ENCODE measurements at regions not wholly inside any gene's neighbourhood (a gene's known extent, or its start where the extent isn't known, plus 50 kb on each side); places are given as distances from the start of the nearest gene placed in this dataset.

DNA sequence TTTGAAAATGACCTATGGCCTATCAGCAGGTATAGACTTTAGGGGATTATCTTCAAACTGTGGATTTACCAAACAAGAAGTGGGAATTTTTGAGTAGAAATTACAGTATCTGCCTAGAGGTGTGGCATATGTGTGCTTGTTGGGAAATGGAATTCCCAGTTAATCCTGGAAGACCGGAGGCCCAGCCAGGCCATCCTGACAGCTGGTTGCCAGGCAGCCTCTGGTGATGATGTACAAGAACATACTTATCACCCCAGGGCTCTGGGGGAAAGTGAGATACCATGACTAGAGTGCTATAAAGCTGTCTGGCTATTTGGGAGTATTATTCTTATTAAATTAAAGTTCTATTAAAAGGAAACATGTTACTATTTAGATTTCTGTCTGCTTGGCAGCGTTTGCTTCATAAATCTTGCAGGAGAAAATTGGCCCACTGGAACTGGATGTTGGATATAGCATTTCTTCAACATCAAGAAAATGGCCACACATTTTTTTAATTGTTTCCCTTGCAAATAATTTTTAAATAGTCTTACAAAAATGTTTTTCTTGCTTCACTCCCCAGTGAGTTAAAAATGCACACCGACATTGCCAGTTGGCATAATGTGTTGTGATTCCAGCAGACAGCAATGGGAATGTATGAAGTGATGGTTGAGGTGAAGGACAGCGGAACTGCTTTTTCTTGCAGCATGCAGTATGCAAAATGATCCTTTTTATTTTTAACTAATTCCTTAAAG is 187.8 kb downstream of the MYLK4 start:
- DNase-seq (ENCODE audit: low read depth): no peak

DNA sequence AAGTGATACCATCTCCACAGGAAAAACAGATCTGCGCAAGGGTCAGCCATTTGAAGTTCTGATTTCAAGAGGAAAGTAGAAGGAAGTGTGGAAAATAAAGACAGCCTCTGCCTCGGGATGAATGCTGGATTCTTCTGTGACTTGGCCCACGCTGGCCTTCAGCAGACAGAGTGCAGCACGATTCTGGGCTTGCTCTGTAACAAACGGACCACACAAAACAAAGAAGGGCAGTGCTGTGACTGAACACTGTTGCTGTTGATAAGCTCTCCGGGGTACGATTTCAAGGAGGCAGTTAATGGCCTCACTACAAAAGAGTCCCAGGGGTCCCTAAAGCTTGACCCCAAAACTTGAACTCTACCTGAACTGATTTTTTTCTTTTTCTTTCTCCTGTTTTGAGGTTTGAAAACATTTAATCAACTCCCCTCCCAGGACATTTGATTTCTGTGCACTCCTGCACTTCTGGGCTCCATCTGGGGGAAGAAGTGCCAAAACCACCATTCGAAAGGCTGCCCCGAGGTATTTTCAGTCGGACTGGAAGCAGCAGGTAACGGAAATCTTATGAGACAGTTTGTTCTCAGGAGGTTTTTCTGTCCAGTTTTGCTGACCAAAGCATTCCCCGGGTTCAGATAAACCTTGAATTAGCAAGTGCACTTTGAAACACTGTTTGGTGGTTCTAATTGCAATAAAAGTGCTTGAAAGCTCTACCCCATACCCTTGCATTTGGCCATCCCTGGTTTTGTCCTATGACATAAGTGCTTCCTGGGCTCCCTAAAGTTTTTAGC is 189.6 kb downstream of the MYLK4 start:
- DNase-seq (ENCODE audit: low read depth): no peak

DNA sequence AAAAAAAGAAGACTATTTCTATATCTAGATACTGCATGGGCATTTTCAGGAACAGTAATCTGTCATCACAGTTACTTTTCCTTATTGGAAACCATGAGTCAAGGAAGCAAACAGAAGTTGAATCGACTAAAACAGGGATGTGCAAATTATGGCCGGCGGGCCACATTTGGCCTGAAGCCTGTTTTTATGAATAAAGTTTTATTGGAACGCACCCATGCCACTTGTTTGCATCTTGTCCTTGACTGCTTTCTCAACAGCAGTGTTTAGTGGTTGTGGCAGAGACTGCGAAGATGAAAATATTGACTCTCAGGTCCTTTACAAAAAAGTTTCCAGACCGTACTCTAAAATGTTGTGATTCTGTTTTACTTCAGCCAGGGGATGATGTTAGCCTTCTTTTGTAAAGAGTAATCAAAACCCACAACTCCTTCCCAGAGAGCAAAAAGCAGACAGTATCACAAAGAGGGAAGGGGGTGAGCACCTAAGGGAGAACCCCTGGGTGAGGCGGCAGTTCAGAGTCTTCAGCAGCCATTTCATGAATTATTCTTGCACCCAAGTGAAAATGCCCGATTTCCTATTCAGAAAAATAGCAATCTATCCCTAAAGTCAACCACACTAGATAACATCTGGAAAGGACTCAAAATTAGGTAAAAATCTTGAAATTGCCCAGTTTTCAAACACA is 190.4 kb downstream of the MYLK4 start:
- DNase-seq (ENCODE audit: low read depth): no peak

DNA sequence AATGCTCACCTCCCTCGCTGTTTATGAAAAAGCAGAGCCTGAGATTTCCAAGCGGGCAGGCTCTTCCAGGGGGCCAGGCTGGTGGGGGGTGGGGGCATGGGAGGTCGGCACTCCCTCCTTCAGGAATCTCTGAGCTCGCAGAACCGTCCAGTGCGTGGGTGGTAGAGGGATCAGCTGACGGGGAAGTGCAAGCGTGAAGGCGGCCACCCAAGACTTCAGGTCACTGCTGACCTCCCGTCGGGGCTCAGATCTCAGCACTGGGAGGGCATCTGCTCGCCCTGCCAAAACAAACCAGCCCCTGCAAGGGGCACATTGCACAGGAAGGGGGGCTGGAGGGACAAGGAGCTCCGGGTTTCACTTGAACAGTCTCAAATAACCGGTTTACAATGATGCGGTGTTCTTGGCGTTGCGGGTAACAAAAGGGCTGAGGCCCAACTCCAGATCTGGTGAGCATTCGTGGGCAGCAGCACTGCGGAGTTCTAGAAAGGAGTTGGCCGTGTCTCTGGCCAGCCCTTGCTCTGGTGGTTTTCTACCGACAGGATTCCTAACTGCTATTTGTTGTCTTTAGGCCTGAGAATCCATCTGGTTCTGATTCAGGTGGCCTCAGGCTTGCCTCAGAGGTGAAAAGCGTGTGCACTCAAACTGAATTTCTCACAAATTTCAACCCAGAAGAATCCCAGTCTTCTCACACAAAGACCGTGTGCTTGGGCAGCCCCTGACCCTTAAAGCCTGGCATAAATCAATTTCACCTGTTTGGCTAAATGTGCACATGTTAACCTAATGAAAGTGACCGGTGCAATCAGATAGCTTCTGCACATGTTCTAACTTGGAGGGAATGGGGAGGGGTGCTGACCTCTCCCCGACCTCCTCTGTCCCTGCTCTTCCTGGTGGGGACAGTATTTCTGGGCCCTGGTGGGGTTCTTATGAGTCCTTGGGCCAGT is 191.6 kb downstream of the MYLK4 start:
- DNase-seq (ENCODE audit: low read depth): no peak

DNA sequence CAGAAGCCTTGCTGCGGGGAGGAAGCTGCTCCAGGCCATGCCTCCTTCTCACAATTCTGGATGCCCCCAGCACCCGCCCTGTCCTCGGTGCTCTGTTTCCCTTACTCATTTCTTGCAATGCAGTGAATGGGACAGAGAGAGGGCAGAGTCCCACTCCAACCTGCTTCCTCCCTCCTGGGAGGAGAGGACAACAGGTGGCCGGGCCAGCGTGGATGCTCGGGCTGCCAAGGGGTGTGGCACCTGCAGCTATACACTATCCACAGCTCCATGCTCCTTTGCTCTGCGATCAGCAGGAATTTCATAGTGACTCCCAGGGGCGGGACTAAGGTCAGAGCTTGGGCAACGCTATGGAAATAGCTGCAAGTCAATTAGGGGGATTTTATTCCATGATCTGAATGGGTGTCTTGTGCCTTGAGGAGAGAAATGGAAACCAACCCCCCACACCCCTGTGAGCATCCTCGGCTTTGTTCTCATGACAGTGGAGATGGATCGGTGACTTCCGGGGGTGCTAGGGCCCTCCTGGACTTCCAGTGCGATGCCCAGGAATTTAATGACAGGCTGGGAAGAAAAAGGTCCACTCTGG is 192.5 kb downstream of the MYLK4 start:
- DNase-seq (ENCODE audit: low read depth): no peak

DNA sequence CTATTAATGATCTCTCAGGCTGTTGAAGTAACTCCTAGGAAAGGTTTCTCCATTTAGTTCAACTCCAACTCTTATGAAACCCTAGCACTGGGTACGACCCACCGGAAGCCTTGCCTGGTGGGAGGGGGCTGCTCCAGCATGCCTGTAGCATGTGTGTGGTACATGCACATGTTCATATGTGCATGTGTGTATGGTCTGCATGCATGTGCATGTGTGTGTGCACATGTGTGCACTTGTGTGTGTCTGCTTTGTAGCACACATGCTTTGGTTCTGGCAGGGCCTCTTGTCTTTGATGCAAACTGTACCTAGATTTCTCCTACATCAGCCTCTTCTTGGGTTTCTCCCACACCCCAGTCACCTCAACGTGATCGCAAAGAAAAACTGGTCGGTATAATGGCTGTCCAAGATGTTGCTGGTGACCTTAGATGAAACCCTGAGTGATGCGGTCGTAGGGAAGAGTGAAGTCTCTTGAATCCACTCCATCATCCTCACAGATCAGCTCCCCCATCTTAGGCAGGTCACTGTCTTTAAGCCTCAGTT is 193.5 kb downstream of the MYLK4 start:
- DNase-seq (ENCODE audit: low read depth): no peak

DNA sequence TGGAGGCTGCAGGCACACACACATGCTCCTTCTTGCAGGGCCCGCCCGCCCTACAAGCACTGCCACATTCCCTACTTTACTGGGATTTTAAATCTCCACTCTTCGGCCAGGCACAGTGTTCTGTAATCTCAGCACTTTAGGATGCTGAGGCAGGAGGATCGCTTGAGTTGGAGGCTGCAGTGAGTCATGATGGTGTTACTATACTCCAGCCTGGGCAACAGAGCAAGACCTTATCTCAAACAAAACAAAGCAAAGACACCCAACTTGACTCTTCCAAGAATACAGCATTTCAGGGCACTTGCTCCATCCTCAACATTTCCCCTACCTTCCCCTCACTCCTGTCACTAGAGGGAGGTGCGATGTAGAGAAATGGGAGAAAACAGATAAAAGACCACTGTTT is 194.0 kb downstream of the MYLK4 start:
- DNase-seq (ENCODE audit: low read depth): no peak

DNA sequence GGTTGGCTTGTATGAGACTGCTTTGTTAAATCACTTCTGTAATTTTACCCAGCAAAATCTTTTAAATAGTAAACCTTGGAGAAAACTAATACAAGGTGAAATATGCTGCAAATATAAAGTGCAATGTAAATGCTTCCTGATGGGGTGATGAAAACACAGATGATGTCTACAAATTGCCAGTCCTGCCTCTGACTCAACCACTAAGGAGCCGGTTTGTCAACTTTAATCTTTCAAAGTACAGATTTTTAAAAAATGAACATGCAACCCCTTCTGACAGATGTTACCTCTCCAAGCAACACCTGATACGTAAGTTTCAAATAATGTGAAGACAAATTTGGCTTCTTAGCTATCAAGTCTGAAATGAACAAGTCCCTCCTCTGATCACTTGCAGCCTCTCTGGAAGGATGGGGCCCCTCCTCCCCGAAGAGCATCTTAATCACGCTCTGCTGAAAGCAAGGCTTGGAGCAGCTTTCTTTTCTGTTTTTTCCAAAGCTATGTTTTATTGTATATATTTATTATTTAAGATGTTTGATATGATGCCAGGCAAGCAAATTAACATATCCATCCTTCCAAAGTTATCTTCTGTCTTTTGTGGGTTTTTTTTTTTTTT is 196.0 kb downstream of the MYLK4 start:
- no peak for DNase-seq (ENCODE audit: low read depth)

DNA sequence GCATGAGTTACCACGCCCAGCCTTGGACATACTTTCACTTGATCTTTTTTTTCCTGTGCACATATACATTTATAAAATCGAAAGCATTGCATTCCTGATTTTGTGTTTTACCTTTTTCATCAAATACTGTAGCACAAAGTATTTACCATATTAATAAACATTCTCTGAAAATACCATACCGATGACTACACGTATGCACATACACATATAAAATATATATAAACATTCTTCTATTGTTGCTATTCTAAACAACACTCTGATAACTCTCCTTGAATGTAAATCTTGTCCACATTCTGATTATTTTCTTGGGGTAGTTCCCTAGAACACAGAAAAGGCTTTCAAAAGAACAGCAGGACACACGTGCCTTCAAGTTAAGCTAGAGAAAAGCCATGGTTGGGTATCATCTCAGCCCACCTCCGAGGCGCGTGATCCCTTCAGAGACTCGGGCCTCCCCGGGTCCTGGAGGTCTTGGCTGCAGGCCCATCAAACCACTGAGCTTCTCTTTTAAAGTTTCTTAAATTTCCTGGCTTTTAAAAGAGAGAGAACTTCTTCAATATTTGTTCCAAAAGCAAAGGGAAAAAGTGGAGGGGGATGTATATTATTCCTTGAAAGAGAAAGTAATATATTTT is 198.1 kb downstream of the MYLK4 start:
- no peak for DNase-seq (ENCODE audit: low read depth)

DNA sequence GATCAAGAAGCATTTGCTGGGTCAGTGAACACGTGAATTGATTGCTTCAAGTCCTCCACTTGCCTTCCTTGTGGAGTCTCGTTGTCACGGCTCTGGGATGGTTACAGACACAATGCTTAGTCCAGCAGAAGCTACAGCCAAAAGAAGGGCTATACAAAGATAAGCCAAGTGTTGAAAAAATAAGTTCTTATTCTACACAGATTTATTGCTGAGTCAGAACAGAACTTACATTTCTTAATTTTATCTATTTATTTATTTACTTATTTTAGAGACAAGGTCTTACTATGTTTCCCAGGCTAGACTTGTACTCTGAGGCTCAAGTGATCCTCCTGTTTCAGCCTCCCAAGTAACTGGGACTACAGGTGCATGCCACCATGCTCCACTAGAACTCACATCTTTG is 199.0 kb downstream of the MYLK4 start:
- no peak for DNase-seq (ENCODE audit: low read depth)

DNA sequence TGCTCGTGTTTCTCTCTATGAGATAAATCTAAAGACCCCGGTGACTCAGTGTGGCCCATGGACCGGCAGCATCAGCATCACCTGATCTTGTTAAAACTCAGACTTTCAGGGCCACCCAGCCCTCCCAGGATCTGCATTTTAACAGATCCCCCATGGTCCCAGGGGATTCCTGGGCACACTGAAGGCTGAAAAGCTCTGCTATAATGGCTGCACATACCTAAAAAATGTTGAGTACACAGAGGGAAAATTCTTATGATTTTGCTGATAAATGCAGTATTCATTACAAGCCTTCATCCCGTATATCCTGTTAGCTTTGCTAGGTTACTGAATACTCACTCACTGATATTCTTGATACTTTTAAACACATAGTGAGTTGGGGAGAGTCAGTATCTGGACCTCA is 200.5 kb downstream of the MYLK4 start:
- no peak for DNase-seq (ENCODE audit: low read depth)

DNA sequence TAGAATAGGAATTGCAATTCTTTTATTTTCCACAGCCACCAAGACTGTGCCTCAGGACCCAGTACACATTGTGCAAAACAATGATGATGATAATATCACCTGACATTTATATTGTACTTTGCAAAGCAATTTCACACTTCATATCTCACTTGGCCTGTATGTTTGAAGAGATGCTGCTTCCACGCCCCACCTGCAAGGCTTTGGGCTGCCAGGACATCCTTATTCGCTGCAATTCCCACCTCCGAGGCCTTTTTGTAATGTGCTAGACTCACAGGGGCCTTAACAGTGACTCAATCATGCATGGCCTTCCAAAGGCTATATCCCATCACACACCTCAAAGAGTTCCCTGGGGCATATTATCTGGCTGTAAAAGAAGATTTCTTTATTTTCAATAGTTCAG is 200.9 kb downstream of the MYLK4 start:
- DNase-seq (ENCODE audit: low read depth): no peak

DNA sequence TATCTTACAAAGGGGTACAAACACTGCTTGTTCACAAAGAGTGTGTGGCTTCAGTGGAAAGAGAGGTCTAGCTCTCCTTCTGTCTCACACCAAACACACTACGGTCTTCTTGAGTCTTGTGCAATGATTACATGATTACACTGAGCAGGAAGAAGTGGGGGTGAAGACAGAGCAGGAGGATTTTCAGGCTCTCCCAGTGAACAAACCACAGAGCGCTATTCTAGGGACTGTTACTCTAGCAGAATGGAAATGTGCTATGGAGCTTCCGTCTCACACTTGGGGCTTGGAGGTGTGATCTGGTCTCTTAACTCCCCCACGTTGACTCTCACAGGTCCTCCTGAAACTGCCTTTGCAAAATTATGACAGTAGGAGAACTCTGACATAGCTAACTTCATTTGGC is 203.4 kb downstream of the MYLK4 start:
- no peak for DNase-seq (ENCODE audit: low read depth)

DNA sequence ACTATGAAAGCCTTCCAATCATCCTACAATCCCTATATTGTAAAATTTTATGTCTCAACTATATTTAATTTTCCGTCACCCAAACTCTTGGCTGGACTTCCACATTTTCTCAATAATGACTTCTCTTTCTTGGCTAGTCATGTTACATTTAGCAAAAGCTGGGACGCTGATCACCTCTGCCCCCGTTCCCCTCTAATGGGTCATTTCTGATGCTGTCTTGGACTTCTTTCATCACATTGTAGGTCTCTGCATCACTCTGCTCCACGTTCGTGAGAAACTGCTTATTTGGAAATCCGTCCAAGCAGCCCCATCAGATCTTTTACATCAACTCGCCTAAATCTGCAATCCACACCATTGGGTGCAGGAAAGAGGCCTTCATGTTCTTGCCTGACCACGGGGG is 203.8 kb downstream of the MYLK4 start:
- no peak for DNase-seq (ENCODE audit: low read depth)

DNA sequence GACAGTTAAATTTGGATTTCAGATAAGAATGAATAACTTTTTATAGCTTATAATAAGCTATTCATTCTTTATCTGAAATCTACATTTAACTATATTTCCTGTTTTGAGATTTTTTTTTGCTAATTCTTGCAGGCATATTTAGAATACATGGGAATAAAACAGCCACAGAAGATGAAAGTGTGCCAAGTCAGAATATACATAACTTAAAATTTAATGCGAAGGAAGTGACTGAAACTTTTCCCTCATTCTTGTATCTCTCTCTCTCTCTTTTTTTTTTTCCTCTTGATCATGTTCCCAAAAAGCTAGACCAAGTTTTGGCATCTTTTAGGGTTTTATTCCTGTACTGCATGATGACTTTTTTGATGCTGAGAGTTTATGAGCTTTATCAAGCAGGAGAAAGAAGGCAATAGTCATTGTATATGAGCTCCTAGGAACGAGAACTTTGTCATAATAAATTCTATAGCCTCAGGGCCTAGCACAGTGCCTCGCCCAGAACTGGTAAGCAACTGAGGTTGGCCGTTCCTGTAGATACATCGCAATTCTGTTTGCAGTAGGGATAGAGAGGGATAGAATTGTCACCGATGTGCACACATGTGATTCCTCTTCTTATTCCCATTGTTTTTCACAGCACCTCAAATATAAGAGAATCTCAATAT is 205.2 kb downstream of the MYLK4 start:
- no peak for DNase-seq (ENCODE audit: low read depth)

DNA sequence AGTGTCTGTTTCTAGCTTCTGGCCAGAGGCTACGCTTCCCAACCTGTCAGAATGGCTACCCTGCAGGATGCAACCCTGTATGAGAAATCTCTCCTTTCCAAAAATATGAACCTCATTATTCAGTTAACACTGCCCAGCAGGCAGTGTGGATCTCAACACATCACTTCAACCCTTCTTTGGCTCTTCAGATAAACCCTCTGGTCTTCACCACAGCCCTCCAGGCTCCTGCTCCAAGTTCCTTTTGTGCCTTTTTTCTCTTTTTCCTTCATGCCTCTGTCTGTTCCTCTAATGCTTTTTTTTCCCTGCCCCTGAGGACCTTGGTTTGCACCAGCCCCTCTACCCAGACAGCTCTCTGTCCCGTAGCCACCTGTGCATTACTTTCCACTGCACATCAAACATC is 207.4 kb downstream of the MYLK4 start:
- no peak for DNase-seq (ENCODE audit: low read depth)

DNA sequence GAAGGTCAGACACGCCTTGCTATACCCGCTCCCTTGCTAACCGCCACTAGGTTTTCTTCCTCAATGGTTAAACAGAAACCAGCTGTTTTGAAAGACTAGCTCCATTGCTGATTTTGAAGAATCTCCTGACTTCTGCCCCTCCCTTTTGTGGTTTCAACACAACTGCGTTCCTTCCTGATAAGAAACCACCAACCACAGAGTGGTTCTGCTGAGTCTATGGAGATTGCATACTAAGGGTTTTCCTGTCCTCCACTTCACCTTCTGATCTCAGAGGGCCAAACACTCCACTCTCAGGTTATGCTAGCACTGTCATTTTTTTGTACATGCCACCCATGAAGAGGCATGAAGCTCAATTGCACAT is 207.9 kb downstream of the MYLK4 start:
- no peak for DNase-seq (ENCODE audit: low read depth)

DNA sequence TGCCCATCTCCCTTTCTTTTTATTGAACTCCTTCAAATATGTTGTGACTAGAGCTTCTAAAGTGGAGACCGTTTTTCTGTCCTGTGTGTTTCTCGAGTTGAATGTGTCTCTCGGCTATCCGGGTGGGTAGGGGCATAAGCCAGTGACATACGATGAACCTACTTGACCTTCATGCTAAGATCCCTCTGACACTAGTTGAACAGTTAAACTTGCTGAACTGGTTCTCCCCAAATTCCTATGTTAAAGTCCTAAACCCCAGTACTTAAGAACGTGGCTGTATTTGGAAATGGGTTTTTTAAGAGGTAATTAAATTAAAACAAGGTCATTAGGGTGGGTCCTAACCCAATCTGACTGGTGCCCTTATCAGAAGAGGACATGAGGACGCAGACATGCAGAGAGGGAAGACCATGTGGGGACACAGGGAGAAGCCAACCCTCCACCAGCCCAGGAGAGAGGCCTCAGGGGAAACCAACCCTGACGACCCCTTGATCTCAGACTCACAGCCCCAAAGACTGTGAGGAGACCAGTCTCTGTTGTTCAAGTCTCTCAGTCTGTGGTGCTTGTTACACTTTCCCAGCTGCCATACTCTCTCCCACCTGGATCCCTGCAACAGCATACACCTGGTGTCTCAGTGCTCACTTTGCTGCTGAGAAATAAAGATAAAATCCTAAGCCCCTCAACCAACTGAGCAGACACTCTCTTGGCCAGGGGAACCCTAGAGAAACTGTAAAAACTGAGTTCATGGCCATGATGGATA is 208.4 kb downstream of the MYLK4 start:
- no peak for DNase-seq (ENCODE audit: low read depth)

DNA sequence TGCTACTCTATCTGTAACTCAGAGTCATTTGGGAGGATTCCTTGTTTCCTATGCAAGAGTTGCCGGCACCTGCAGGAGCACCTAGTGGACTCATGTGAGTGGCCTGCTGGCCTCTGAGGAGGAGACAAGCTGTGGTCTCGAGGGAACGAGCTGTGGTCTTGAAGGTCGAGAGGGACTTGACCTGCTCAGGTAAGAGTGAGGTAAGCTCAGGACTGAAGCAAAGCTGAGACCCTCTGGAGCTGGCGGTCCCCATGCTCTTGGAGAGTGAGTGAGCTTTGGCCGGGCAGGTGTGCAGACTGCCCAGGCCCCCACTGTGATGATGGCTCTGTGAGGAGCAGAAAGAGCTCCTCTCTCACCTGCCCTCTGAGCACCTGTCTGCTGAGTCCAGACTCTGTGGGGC is 214.3 kb downstream of the MYLK4 start:
- DNase-seq (ENCODE audit: low read depth): no peak
